Body of pancreas (tissue), 4 donors: ENCODE measurements at regions not wholly inside any gene's neighbourhood (a gene's known extent, or its start where the extent isn't known, plus 50 kb on each side); places are given as distances from the start of the nearest gene placed in this dataset.

ENCODE experiments used
- ATAC-seq: fragments of 150-250 bp; one replicate; pipeline ENCODE4 v1.9.1; 2016
- DNase-seq, 4 donors: peaks; one replicate each; pipeline ENCODE4 v3.0.0-alpha.2; 2019
- H3K27ac ChIP-seq, 4 donors: fragments of 200-600 bp; sonication (generic); 1 replicate in 3 of 4; 2 replicates in 1 of 4; pipeline versions ENCODE4 v1.5.1 to v1.6.1; 2016 to 2019; ENCODE audit warnings: mild to moderate bottlenecking in 1 of 4, mixed read lengths in 1 of 4, moderate library complexity in 1 of 4
- H3K27me3 ChIP-seq, 2 donors: fragments of 200-600 bp; sonication (generic); one replicate each; pipeline ENCODE4 v1.6.0; 2016; ENCODE audit warnings: mild to moderate bottlenecking in 1 of 2
- H3K36me3 ChIP-seq, 2 donors: fragments of 200-600 bp; sonication (generic); replicated peaks in 1 of 2; 2 replicates each; pipeline ENCODE4 v1.5.1; 2016; ENCODE audit warnings: low read depth in 2 of 2; ENCODE audit not compliant: insufficient read depth in 1 of 2
- H3K4me1 ChIP-seq: fragments of 200-600 bp; sonication (generic); one replicate; pipeline ENCODE4 v1.6.0; 2016
- H3K4me3 ChIP-seq, 2 donors: fragments of 200-600 bp; sonication (generic); 1 replicate in 1 of 2; 2 replicates in 1 of 2; pipeline ENCODE4 v1.5.1; 2016 to 2019
- H3K9me3 ChIP-seq, 3 donors: fragments of 200-600 bp; sonication (generic); 1 replicate in 2 of 3; 2 replicates in 1 of 3; pipeline ENCODE4 v1.5.1; 2016
- POLR2A ChIP-seq, 3 donors: fragments of 450-650 bp; IDR thresholded peaks; one replicate each; pipeline ENCODE4 v1.6.1; 2016; ENCODE audit warnings: antibody characterized with exemption in 3 of 3, mild to moderate bottlenecking in 2 of 3
- WGBS, 2 donors: methylation state at CpG; one replicate each; pipeline ENCODE4 v1.1.5; 2017; 5-methylcytosine and 5-hydroxymethylcytosine counted together
- intact Hi-C: fragments of 100-400 bp; cut with DNase I; formaldehyde crosslinking; loops from one replicate; pipeline ENCODE4 v1.15.1; 2023
- TF ChIP-seq, protein P1 (sequence below), 7 experiments: fragments of 450-650 bp in 4 of 7; fragments of 200-600 bp in 3 of 7; sonication (generic) in 3 of 7; IDR thresholded peaks; one replicate each; pipeline ENCODE4 v1.5.1; 2016 to 2019; ENCODE audit warnings: antibody characterized with exemption in 7 of 7

DNA sequence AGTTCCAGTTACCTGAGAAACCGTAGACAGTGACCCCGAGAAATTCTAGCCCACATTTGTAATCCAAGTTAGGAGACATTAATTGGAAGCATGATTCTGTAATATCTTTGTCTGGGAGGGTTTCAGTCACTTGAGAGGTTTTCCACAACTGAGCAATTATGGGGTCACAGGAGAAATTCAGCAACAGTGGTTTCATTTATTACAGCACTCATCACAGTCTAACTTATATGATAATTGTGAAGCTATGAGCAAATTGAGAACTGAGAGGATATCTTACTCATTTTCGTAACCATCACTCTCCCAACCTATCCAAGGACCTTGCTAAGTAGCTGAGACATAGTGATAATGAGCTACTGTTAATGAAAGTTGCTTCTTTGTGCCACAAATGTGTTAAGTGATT is 328.5 kb upstream of the PPP2R3A start:
- Histone ChIP-seq H3K9me3 (no peaks in the 10 kb centered on the region), H3K36me3 (no peaks in the 10 kb centered on the region), H3K4me3 (no peak overlapping the region), H3K4me1 (no peaks in the 10 kb centered on the region), H3K27ac (no peak overlapping the region), H3K27me3 (no peaks in the 10 kb centered on the region)
- intact Hi-C loops = no loop called here
- no peak for ATAC-seq
- 54 to 60% methylated on average over 3 of the region's 3 CpGs for WGBS, 2 donors
- no peak for DNase-seq
- TF ChIP-seq, protein P1, sequence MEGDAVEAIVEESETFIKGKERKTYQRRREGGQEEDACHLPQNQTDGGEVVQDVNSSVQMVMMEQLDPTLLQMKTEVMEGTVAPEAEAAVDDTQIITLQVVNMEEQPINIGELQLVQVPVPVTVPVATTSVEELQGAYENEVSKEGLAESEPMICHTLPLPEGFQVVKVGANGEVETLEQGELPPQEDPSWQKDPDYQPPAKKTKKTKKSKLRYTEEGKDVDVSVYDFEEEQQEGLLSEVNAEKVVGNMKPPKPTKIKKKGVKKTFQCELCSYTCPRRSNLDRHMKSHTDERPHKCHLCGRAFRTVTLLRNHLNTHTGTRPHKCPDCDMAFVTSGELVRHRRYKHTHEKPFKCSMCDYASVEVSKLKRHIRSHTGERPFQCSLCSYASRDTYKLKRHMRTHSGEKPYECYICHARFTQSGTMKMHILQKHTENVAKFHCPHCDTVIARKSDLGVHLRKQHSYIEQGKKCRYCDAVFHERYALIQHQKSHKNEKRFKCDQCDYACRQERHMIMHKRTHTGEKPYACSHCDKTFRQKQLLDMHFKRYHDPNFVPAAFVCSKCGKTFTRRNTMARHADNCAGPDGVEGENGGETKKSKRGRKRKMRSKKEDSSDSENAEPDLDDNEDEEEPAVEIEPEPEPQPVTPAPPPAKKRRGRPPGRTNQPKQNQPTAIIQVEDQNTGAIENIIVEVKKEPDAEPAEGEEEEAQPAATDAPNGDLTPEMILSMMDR (IDR thresholded peaks at IDR 0.05) = no peak
- no peak for TF ChIP-seq POLR2A (IDR thresholded peaks at IDR 0.05)

DNA sequence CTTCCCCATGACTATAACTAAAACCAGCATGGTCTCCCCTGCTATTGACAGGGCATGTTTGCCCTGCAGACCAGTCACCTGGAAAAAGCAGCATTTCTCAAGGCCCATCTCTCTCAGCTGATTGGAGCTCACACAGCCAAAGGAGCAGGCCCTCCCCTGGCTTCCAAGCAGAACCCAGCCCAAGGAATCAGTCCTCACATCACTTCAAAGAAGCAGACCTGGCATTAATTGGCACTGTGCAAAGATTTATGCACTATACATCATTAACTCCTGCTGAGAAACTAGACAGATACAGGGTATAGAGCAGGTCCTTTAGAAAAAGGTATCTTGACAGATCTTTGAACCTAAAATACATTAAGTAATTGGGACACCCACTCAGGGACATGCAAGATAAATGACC is 323.8 kb upstream of the PPP2R3A start:
- Histone ChIP-seq H3K4me1 (no peaks in the 10 kb centered on the region), H3K27ac (no peak overlapping the region), H3K27me3 (no peaks in the 10 kb centered on the region), H3K36me3 (no peaks in the 10 kb centered on the region), H3K4me3 (no peak overlapping the region), H3K9me3 (no peaks in the 10 kb centered on the region)
- intact Hi-C loops = no loop called here
- DNase-seq = no peak
- no peak for TF ChIP-seq POLR2A (IDR thresholded peaks at IDR 0.05)
- TF ChIP-seq, protein P1 (IDR thresholded peaks at IDR 0.05) = no peak
- ATAC-seq = no peak

DNA sequence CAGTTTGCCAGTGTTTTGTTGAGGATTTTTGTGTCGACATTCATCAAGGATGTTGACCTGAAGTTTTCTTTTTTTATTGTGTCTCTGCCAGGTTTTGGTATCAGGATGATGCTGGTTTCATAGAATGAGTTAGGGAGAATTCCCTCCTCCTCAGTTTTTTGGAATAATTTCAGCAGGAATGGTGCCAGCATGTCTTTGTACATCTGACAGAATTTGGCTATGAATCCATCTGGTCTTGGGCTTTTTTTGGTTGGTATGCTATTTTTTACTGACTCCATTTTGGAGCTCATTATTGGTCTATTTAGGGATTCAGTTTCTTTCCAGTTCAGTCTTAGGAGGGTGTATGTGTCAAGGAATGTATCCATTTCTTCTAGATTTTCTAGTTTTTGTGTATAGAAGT is 320.0 kb upstream of the PPP2R3A start:
- TF ChIP-seq, protein P1 (IDR thresholded peaks at IDR 0.05) = no peak
- TF ChIP-seq POLR2A (IDR thresholded peaks at IDR 0.05) = no peak
- DNase-seq (no peak), ATAC-seq (no peak)
- H3K4me1 ChIP-seq = no peaks in the 10 kb centered on the region
- H3K27me3 ChIP-seq = no peaks in the 10 kb centered on the region
- H3K36me3 ChIP-seq = no peaks in the 10 kb centered on the region
- no peak overlapping the region for H3K4me3 ChIP-seq
- no peaks in the 10 kb centered on the region for H3K9me3 ChIP-seq
- intact Hi-C loops = no loop called here
- 81 to 84% methylated on average over 1 of the region's 1 CpG for WGBS, 2 donors
- no peak overlapping the region for H3K27ac ChIP-seq

DNA sequence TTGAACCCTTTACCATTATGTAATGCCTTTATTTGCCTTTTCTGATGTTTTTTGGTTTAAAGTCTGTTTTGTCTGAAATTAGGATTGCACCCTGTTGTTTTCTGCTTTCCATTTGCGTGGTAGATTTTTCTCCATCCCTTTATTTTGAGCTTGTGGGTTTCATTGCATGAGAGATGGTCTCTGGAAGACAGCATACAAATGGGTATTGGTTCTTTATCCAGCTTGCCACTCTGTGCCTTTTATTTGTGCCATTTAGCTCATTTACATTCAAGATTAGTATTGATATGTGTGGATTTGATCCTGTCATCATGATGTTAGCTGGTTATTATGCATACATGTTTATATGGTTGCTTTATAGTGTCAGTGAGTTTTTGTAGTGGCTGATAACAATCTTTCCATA is 318.7 kb upstream of the PPP2R3A start:
- H3K36me3 ChIP-seq = no peaks in the 10 kb centered on the region
- no peak overlapping the region for H3K27ac ChIP-seq
- no peaks in the 10 kb centered on the region for H3K27me3 ChIP-seq
- 39 to 55% methylated on average over 1 of the region's 1 CpG for WGBS, 2 donors
- no peaks in the 10 kb centered on the region for H3K9me3 ChIP-seq
- no peaks in the 10 kb centered on the region for H3K4me1 ChIP-seq
- ATAC-seq (no peak), DNase-seq (no peak)
- no peak overlapping the region for H3K4me3 ChIP-seq
- intact Hi-C loops = no loop called here
- TF ChIP-seq, protein P1 (IDR thresholded peaks at IDR 0.05) = no peak
- no peak for TF ChIP-seq POLR2A (IDR thresholded peaks at IDR 0.05)

DNA sequence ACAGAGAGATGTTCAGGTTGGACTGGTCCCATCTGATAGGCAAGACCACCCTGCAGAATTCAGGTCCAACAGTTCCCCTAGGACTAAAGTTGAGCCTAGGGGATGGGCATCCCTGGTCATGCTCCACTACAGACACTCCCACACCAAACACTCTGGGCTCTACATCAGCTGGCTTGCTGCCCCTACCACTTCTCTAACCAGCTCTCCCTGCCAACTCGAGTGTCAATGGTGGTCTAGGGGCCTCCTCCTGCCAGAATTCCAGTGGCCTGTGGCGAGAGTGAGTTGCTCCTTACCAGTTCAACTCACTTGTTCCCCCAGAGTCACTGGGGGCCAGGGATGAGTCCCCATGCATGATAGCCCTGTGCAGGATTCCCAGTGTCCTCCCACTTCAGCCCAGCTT is 316.2 kb upstream of the PPP2R3A start:
- TF ChIP-seq, protein P1 (IDR thresholded peaks at IDR 0.05) = no peak
- TF ChIP-seq POLR2A (IDR thresholded peaks at IDR 0.05) = no peak
- 23 to 42% methylated on average over 2 of the region's 2 CpGs for WGBS, 2 donors
- Histone ChIP-seq H3K27me3 (no peaks in the 10 kb centered on the region), H3K27ac (no peak overlapping the region), H3K4me3 (no peak overlapping the region), H3K36me3 (no peaks in the 10 kb centered on the region), H3K4me1 (no peaks in the 10 kb centered on the region), H3K9me3 (no peaks in the 10 kb centered on the region)
- intact Hi-C loops = no loop called here
- no peak for DNase-seq
- no peak for ATAC-seq
